Femur (tissue), 1 donor: ENCODE measurements at regions not wholly inside any gene's neighbourhood (a gene's known extent, or its start where the extent isn't known, plus 50 kb on each side); places are given as distances from the start of the nearest gene placed in this dataset.
A peak's percentile ranks its signal among the peaks of the same experiment; 100 is the strongest.

Experiments
- DNase-seq: peaks from one replicate; pipeline ENCODE4 v3.0.0-alpha.2; 2017

GRCh38 chr18:46388286-46388685 lies 268.7 kb downstream of the LOXHD1 start:
- no peak for DNase-seq

GRCh38 chr18:46392576-46392975 lies 264.4 kb downstream of the LOXHD1 start:
- DNase-seq: no peak

GRCh38 chr18:46393230-46393629 lies 263.8 kb downstream of the LOXHD1 start:
- no peak for DNase-seq

- no peak for DNase-seq
Measured at GRCh38 chr18:46393961-46394360, 263.1 kb downstream of the LOXHD1 start.

GRCh38 chr18:46395795-46396194 lies 261.2 kb downstream of the LOXHD1 start:
- no peak for DNase-seq

GRCh38 chr18:46397174-46397573 lies 259.8 kb downstream of the LOXHD1 start:
- DNase-seq: no peak

- no peak for DNase-seq
Measured at GRCh38 chr18:46398005-46398404, 259.0 kb downstream of the LOXHD1 start.

GRCh38 chr18:46398625-46399024 lies 258.4 kb downstream of the LOXHD1 start:
- no peak for DNase-seq

- DNase-seq: no peak
Measured at GRCh38 chr18:46399303-46399702, 257.7 kb downstream of the LOXHD1 start.

GRCh38 chr18:46400449-46400848 lies 256.6 kb downstream of the LOXHD1 start:
- DNase-seq: no peak

GRCh38 chr18:46401486-46402070 lies 255.4 kb downstream of the LOXHD1 start:
- DNase-seq: no peak

- DNase-seq: no peak
Measured at GRCh38 chr18:46402396-46402795, 254.6 kb downstream of the LOXHD1 start.

GRCh38 chr18:46402945-46403344 lies 254.1 kb downstream of the LOXHD1 start:
- no peak for DNase-seq

- no peak for DNase-seq
Measured at GRCh38 chr18:46405832-46406538, 251.0 kb downstream of the LOXHD1 start.

- DNase-seq: no peak
Measured at GRCh38 chr18:46406539-46406932, 250.5 kb downstream of the LOXHD1 start.

GRCh38 chr18:46407486-46408166 lies 249.4 kb downstream of the LOXHD1 start:
- no peak for DNase-seq

- no peak for DNase-seq
Measured at GRCh38 chr18:46408334-46408987, 248.6 kb downstream of the LOXHD1 start.

- no peak for DNase-seq
Measured at GRCh38 chr18:46411191-46411828, 245.7 kb downstream of the LOXHD1 start.

- peak; percentile 75 for DNase-seq
Measured at GRCh38 chr18:46411867-46412690, 244.9 kb downstream of the LOXHD1 start.

- DNase-seq: peak; percentile 35
Measured at GRCh38 chr18:46412916-46413315, 244.1 kb downstream of the LOXHD1 start.

GRCh38 chr18:46413684-46414083 lies 243.3 kb downstream of the LOXHD1 start:
- no peak for DNase-seq

GRCh38 chr18:46414863-46415262 lies 242.2 kb downstream of the LOXHD1 start:
- DNase-seq: no peak
